ENCODE measurements at regions not wholly inside any gene's neighbourhood (a gene's known extent, or its start where the extent isn't known, plus 50 kb on each side); places are given as distances from the start of the nearest gene placed in this dataset.

DNA sequence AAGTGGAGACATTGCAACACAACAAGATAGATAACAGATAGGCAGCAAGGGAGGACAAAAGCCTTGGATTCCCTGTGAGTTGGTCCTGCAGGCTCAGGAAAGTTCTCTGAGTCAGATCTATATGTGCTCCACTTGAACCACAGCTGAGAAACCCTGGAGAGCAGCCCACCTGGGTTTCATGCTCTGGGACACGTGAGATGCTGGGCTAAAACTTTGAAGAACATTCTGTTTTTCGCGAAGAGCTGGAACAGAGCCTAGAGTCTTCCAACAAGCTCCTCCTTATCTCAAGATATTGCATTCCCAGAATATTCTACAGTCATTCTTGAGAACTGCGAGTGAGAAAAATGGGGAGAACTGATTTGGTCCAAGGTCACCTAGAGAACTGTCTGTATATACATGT is 583.0 kb upstream of the ROBO1 start:
- TF ChIP-seq EZH2phosphoT487 (IDR thresholded peaks at IDR 0.05; ENCODE audit: borderline replicate concordance, low read depth, low read length) = no peak
- TF ChIP-seq, protein P1, sequence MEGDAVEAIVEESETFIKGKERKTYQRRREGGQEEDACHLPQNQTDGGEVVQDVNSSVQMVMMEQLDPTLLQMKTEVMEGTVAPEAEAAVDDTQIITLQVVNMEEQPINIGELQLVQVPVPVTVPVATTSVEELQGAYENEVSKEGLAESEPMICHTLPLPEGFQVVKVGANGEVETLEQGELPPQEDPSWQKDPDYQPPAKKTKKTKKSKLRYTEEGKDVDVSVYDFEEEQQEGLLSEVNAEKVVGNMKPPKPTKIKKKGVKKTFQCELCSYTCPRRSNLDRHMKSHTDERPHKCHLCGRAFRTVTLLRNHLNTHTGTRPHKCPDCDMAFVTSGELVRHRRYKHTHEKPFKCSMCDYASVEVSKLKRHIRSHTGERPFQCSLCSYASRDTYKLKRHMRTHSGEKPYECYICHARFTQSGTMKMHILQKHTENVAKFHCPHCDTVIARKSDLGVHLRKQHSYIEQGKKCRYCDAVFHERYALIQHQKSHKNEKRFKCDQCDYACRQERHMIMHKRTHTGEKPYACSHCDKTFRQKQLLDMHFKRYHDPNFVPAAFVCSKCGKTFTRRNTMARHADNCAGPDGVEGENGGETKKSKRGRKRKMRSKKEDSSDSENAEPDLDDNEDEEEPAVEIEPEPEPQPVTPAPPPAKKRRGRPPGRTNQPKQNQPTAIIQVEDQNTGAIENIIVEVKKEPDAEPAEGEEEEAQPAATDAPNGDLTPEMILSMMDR (conservative IDR thresholded peaks at IDR 0.05; ENCODE audit: low read length) = no peak
